Activated CD4-positive, alpha-beta T cell treated with anti-CD3 and anti-CD28 coated beads, Interleukin-2, Interleukin-4, amounts not matched to agents 100 ng/mL and 50 ng/mL, durations not matched to agents 16 hours and 8 hours (primary cell): ENCODE measurements at regions not wholly inside any gene's neighbourhood (a gene's known extent, or its start where the extent isn't known, plus 50 kb on each side); places are given as distances from the start of the nearest gene placed in this dataset.
"Not testable (repeated sequence)": the region's sequence is repeated elsewhere in the genome, so short reads cannot be mapped to it uniquely, and the experiment has no call there.

Experiments used
- DNase-seq: peaks from one replicate; pipeline ENCODE4 v3.0.0-alpha.2; 2020; ENCODE audit warnings: low spot score

DNA sequence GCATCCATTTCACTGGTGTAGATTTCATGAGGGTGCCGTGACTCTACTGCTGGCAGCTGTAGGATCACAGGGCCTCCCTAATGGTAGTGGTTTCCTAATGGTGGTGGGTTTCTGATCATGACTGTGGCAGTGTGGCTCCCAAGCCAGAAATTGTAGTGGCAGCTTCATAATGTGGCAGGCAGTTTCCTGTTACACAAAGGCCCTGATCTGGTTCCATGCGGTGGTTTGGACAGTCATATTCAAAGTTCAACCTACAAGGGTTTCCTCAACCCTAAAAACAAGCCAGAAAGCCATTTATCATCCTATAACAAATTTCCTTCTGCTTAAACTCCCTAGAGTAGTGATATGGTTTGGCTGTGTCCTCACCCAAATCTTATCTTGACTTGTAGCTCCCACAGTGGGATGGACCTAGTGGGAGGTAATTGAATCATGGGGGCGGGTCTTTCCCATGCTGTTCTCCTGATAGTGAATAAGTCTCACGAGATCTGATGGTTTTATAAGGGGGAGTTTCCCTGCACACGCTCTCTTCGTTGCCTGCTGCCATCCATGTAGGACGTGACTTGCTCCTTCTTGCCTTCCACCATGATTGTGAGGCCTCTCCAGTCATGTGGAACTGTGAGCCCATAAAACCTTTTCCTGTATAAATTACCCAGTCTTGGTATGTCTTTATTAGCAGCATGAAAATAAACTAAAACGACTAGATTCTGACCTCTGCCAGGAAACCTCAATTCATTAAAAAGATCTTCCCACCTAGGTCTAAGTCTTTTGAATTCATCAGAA, 257.1 kb downstream of the EFCAB11 start:
- no peak for DNase-seq

DNA sequence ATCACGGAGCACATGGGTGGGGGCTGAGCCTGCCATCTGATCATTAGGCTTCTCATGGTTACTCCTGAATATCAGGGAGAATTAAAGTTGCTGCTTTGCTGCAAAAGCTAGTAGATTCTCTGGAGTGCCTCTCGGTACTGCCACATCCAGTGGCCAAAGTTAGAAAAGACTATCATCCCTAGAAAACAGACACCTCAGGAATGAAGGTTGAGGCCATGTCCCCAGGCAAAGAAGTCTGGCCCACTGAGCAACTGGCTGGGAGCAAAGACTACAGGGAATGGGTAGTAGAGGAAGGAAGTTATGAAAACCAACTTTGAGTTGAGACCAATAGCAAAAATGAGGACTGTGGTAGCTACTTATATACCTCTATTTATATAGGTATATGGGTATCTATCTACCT, 258.7 kb downstream of the EFCAB11 start:
- DNase-seq: no peak

DNA sequence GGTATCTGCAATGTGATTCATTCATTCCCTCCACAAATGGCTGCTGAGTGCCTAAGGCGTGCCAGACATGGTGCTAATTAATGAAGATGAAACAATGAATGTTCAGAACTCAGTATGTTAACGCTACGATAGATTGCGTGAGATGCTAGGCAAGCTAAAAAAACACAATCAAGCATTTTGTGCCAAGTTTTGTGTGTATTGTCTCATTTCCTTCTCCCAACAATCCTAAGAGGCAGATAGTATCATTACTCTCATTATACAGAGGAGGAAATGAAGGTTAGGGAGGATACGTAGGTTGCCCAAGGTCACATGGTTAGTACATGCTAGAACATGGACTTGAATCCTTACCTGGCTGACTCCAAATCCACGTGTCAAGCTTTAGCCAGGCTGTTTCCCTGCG, 264.4 kb downstream of the EFCAB11 start:
- DNase-seq: no peak

DNA sequence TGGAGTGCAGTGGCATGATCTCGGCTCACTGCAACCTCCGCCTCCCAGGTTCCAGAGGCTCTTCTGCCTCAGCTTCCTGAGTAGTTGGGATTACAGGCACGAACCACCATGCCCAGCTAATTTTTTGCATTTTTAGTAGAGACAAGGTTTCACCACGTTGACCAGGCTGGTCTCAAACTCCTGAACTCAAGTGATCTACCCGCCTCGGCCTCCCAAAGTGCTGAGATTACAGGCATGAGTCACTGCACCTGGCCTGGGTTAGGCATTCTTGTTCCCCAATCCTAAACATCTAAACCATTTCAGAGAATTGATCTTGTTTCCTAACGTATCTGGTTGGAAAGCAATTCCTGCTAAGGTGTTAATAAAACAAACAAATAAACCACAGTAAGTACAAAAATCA, 264.8 kb downstream of the EFCAB11 start:
- not testable (repeated sequence) for DNase-seq

DNA sequence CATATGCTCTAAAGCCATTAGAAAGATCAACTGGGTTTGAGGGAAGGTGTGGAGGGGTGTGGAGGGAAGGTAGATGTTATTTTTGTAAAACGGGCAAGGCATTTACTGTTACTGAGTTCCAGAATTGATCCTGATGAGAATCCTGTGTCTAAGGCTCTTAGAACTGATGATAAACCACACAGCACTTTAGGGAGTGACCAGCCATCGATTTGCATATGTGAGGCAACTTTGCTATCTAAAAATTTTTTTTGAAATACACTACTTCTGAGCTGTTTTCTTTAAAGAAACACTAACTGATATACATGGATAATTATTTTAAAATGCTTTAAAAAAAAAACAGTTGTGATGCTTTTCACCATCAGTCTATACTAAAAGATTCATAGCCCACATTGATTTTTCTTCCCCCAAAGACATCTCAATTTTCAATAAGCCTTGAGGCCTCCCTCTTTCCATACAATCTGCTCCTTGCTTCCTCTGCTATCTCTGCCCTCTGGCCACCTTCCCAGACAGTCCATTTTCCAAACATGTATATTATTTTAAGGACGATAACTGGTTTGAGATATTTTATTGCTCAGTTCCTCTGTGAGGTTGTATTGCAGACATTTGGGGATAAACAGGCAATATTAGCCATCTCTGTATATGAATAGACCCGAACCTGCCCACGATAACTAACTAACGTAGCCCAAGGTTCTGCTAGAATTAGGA, 265.9 kb downstream of the EFCAB11 start:
- DNase-seq: no peak

DNA sequence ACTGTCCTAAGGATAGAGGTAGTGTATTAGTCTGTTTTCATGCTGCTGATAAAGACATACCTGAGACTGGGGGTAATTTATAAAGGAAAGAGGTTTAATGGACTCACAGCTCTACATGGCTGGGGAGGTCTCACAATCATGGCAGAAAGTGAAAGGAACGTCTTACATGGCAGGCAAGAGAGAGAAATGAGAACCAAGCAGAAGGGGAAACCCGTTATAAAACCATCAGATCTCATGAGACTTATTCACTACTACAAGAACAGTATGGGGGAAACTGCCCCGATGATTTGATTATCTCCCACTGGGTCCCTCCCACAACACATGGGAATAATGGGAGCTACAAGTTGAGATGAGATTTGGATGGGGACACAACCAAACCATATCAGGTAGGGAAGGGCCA, 267.4 kb downstream of the EFCAB11 start:
- not testable (repeated sequence) for DNase-seq

DNA sequence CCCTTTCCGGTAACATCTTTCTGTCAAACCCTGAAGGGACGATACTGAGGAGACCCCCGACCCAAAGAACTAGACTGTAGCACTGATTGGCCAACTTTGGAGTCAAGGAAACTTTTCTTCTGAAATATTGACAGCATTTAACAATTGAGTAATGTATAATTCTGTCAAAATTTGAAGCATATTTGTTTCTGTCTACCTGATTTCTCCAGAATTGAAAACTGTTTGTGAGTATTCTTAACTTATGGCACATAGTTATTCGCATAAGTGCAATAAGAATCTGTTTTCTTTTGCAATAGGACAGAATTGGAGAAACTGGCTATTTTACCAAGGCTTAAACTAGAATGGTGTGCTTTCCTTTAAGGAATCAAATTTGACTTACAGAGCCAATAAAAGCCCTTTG, 267.1 kb upstream of the FOXN3 start:
- no peak for DNase-seq

GRCh38 chr14:89681086-89682018, 264.3 kb upstream of the FOXN3 start:
- peak; percentile 45 for DNase-seq

- no peak for DNase-seq
Observed at GRCh38 chr14:89680156-89680555, 263.1 kb upstream of the FOXN3 start.

DNA sequence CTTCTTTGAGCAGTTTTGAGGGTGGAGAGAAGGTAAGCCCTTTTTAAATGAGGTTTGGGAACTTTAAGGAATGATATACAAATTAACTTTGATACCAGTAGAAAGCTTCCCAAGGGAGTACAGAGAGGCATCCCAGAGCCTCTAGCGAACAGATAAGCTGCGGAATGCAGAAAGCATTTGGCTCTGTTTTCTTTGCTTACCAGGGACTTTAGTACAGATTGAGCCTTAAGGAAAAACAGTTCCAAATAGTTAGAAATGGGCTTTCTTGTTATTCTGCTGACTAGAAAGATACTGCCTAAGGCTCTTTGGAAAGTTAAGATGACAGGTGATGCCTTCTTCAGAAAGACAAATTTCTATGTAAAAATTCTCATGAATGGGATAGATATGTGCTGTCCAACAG, 261.7 kb upstream of the FOXN3 start:
- no peak for DNase-seq

DNA sequence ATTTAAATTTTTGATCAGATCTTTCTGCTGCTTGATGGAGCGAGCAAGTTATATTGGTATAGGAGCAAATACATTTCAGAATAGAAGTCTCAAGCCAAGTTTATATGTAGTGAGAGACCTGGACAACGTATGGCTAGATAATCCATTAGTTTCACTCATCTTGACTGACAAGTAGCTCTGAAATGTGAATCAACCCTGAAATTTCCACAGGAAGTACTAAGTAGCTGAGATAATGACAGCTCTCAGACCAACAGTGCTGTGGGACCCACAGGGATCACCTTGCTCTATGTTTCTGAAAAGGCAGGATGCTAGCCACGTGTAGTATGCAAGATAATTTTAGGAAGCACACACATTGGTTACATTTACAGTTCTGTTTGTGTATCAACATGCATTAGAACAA, 258.6 kb upstream of the FOXN3 start:
- no peak for DNase-seq

- DNase-seq: no peak
Observed at GRCh38 chr14:89674936-89675335, 257.9 kb upstream of the FOXN3 start.

DNA sequence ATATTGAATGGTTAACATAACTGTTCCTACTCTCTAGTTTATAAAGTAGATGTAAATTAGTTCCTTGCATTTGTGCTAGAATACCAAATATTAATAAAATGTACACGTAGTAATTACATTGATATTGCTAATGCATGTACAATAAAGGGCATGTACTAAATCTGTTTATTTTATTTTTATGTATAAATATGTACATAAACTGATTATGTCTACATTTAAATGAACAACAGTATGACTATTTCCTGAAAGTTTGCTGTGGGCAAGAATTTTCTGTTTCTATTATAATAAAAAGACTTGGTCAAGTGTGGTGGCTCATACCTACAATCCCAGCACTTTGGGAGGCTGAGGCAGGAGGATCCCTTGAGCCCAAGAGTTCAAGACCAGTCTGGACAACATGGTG, 257.2 kb upstream of the FOXN3 start:
- no peak for DNase-seq

GRCh38 chr14:89673512-89674225, 256.6 kb upstream of the FOXN3 start:
- peak; percentile 9 for DNase-seq

- DNase-seq: no peak
Observed at GRCh38 chr14:89672636-89673511, 255.8 kb upstream of the FOXN3 start.

GRCh38 chr14:89669193-89669592, 252.2 kb upstream of the FOXN3 start:
- DNase-seq: no peak

- no peak for DNase-seq
Observed at GRCh38 chr14:89667983-89668382, 250.9 kb upstream of the FOXN3 start.

DNA sequence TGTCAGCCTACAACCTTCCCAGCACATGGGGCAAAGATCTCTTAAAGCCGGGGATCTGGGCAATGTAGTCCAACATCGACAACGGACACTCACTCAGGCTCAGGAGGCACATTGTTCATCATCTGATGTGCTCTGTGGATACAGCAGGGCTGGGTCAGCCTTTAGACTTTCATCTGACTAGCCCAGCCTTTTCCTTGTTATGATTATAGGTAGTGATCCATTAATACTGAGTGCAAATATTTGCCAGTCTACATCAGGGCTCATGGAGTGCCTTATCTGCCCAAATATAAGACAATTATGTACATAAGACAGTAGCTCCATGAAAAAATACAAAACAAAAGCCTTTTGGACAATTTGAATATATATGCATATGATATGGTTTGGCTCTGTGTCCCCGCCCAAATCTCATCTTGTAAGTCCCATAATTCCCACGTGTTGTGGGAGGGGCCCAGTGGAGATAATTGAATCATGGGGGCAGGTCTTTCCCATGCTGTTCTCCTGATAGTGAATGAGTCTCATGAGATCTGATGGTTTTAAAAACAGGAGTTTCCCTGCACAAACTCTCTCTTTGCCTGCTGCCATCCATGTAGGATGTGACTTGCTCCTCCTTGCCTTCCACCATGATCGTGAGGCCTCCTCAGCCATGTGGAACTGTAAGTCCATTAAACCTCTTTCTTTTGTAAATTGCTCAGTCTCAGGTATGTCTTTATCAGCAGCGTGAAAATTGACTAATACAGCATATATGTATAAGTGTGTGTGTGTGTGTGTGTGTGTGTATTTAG, 248.5 kb upstream of the FOXN3 start:
- DNase-seq: not testable (repeated sequence)

- DNase-seq: no peak
Observed at GRCh38 chr14:89661392-89661791, 244.4 kb upstream of the FOXN3 start.

DNA sequence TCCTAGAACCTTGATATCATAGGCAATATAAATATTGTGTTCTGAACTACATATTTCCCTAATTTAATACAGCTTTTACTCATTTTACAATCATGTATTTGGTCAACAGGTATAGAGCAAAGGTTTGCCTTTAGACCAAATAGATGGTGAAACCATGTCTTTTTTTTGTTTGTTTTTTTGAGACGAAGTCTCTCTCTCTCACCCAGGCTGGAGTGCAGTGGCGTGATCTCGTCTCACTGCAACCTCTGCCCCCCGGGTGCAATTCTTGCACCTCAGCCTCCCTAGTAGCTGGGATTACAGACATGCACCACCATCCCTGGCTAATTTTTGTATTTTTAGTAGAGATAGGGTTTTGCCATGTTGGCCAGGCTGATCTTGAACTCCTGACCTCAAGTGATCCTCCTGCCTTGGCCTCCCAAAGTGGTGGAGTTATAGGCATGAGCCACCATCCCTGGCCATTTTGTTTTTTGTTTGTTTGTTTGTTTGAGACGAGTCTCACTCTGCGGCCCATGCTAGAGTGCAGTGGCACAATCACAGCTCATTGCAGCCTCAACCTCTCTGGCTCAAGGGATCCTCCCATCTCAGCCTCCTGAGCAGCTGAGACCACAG, 243.7 kb upstream of the FOXN3 start:
- DNase-seq: not testable (repeated sequence)
